RWPE1 (cell line): ENCODE measurements at regions not wholly inside any gene's neighbourhood (a gene's known extent, or its start where the extent isn't known, plus 50 kb on each side); places are given as distances from the start of the nearest gene placed in this dataset.

Experiments used
- CTCF ChIA-PET: fragments of 350-600 bp; sonication (Branson Sonifier 250); formaldehyde crosslinking; extraction: SDS; loops from one replicate; lab custom pipeline; 2021; lab: Yijun Ruan, JAX
- POLR2A ChIA-PET: fragments of 400-600 bp; formaldehyde crosslinking; extraction: SDS; loops from one replicate; lab custom pipeline; 2020; ENCODE audit warnings: antibody characterized with exemption; ENCODE audit not compliant: low non-redundant PET; lab: Yijun Ruan, JAX
- DNase-seq: peaks from one replicate; pipeline ENCODE4 v3.0.0; 2012; ENCODE audit warnings: low spot score
- H3K27ac ChIP-seq: fragments of 450-650 bp; 2 replicates; pipeline ENCODE4 v1.5.1; 2017
- TF ChIP-seq, protein P1 (sequence below): fragments of 450-650 bp; conservative IDR thresholded peaks from 2 replicates; pipeline ENCODE4 v1.5.1; 2017; ENCODE audit warnings: low read depth, mild to moderate bottlenecking

DNA sequence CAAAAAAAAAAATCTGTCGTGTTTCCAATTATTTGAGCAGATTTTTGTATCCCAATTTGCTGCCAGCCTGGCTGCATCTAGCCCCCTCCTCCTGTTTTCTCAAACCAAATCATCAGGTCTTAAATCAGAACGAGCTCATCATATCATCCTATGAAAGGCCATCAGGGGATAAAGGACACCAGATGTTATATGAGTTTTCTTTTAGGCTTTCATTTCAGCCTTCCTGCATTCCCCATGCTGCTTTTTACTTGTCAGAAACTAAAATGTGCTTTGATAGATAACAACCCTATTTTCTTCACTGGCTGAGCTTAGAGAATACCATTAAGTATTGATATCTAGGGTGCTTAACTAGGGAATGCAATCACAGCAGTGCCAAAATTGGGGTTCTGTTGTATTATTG, 968.4 kb upstream of the SLC35B3 start:
- POLR2A ChIA-PET: no interaction called here
- DNase-seq: no peak
- CTCF ChIA-PET: interaction anchor here (0.7 kb wide), 1 partner anchor 961 kb away, joined by 3 read pairs; no protein-coding TSS in a partner anchor
- no peak overlapping the region for H3K27ac ChIP-seq
- TF ChIP-seq, protein P1, sequence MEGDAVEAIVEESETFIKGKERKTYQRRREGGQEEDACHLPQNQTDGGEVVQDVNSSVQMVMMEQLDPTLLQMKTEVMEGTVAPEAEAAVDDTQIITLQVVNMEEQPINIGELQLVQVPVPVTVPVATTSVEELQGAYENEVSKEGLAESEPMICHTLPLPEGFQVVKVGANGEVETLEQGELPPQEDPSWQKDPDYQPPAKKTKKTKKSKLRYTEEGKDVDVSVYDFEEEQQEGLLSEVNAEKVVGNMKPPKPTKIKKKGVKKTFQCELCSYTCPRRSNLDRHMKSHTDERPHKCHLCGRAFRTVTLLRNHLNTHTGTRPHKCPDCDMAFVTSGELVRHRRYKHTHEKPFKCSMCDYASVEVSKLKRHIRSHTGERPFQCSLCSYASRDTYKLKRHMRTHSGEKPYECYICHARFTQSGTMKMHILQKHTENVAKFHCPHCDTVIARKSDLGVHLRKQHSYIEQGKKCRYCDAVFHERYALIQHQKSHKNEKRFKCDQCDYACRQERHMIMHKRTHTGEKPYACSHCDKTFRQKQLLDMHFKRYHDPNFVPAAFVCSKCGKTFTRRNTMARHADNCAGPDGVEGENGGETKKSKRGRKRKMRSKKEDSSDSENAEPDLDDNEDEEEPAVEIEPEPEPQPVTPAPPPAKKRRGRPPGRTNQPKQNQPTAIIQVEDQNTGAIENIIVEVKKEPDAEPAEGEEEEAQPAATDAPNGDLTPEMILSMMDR: no peak

DNA sequence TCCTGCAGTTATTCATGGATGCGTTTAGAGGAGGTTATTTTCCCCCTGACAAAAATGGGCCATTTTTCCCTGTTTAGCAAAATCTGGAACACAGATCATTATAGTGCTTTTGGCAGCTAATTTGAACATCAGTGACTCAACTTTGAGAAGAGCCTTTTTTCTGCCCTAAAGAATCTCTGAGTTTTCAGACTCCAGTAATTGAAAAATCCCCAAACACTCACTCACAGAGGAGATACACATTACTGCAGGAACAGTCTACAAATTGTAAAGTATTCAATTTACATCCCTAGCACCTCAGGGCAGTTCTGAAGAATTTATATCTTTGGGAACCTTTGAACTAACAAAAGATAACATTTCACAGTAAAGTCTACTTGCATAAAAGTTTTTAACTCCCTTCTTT, 966.6 kb upstream of the SLC35B3 start:
- no peak overlapping the region for H3K27ac ChIP-seq
- ChIA-PET POLR2A (no interaction called here), CTCF (no interaction called here)
- TF ChIP-seq, protein P1: no peak
- DNase-seq: no peak

DNA sequence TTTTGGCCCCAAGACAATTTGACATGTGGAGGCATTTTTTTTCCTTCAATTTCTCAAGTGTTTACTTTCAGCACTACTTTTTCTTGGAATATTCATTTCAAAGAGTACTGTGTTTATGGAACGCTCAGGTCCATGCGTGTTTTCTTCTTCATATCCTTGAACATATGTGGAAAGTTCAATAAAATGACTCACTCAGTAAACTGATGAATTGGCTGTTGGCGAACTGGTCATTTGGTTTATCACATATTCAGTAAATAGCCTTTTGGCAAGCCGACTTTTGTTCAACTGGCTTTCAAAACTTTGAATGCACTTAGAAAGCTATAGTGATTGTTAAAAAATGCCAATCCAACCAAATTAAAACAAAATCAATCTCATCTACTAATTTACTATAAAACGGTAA, 964.6 kb upstream of the SLC35B3 start:
- DNase-seq: peak; percentile 8
- TF ChIP-seq, protein P1: no peak
- H3K27ac ChIP-seq: no peak overlapping the region
- ChIA-PET CTCF (no interaction called here), POLR2A (no interaction called here)

DNA sequence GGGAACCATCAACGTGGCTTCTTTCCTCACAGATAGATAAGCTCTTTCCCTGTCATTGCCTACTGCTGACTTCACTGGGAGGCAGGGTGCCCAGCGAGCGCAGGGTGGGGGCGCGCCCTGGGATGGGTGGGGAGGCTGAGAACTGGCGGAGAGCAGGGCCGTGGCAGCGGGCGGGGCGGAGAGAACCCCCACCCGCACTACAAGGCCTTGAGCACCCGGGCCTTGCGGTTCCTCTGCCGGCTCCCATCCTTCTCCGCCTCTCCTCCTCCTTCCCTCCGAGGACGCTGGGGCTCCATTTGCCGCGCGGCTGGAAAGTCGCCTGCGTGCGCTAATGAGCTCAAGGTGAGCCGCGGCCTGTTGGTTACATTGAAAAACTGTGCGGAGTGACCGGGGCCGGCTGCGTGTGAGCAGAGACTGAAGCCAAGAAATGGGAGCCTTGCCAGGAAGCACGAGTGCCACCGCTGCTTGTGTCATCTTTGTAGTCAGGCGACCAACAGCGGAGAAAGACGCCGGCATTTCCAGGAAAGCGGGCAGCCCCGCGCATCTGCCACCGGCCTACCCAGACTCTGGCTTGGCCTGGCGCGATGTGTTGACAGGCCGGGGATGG, 963.5 kb upstream of the SLC35B3 start:
- TF ChIP-seq, protein P1: no peak
- no peak overlapping the region for H3K27ac ChIP-seq
- CTCF ChIA-PET: no interaction called here
- POLR2A ChIA-PET: no interaction called here
- DNase-seq: no peak

DNA sequence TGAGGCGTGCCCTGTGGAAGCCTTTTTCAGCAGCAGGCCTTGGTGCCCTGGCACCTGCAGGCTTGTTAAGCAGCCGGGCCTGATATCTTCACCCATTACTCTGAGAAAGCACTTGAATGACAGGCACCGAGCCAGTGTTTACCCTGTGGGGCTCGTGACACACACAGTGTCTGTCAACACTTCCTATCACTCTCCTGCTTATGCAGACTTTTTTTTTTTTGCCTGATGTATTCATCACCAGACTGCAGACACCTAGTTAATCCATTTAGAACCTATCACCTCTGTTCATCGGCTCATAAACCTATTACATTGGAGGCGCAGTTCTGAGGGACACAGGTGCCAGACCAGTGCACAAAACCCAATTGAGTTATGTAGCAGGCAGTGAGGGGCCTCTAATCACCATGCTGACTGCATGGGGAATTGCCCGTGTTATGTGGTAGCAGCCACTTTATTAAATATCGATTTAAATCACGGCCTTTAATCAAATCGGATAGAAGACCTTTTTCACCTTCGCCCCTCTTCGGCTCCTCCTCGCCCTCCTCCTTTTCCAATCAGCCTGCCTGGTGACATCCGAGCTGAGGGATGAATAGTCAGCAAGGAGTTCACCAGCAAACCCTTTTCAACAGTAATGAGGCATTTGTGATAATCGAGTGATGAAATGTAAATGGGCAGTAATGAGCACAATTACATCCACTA, 962.9 kb upstream of the SLC35B3 start:
- CTCF ChIA-PET: no interaction called here
- TF ChIP-seq, protein P1: no peak
- H3K27ac ChIP-seq: no peak overlapping the region
- DNase-seq: no peak
- POLR2A ChIA-PET: no interaction called here

DNA sequence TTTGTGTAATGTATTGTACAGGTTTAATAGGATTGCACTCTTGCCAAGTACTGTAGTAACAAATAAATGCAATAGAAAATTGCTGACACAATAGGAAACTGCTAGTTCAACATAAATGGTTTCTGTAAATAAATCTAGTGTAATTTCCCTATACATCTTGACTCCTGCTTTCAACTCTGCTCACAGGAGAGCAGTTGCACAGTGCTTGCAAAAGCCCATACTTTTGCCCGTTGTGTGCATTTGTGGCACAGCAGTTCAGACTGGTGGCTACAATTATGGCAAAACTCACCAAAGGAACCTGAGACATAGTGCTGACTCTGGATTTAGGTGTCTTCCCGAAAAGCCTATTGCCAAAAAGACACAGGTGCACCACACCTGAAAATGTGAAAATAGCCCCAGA, 953.3 kb upstream of the SLC35B3 start:
- ChIA-PET POLR2A (no interaction called here), CTCF (no interaction called here)
- TF ChIP-seq, protein P1: no peak
- no peak for DNase-seq
- no peak overlapping the region for H3K27ac ChIP-seq
